Islet precursor cell (in vitro differentiated cells): ENCODE measurements at regions not wholly inside any gene's neighbourhood (a gene's known extent, or its start where the extent isn't known, plus 50 kb on each side); places are given as distances from the start of the nearest gene placed in this dataset.
"Not testable (repeated sequence)": the region's sequence is repeated elsewhere in the genome, so short reads cannot be mapped to it uniquely, and the experiment has no call there.

Source experiments
- DNase-seq: peaks from one replicate; pipeline ENCODE4 v3.0.0-alpha.2; 2018

DNA sequence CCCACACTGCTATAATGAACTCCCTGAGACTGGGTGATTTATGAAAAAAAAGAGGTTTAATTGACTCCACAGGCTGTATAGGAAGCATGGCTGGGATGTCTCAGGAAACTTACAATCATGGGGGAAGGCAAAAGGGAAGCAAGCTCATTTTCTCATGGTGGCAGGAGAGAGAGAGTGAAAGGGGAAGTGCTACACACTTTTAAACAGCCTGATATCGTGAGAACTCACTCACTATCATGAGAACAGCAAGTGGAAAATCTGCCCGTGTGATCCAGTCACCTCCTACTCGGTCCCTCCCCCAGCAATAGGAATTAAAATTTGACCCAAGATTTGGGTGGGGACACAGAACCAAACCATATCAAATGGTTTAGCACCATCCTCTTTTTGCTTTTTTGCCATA, 116.6 kb upstream of the CEP162 start:
- no peak for DNase-seq

GRCh38 chr6:84340422-84340821, 113.0 kb upstream of the CEP162 start:
- no peak for DNase-seq

- DNase-seq: no peak
Measured at GRCh38 chr6:84333842-84334241, 106.4 kb upstream of the CEP162 start.

GRCh38 chr6:84332139-84333034, 104.9 kb upstream of the CEP162 start:
- no peak for DNase-seq

DNA sequence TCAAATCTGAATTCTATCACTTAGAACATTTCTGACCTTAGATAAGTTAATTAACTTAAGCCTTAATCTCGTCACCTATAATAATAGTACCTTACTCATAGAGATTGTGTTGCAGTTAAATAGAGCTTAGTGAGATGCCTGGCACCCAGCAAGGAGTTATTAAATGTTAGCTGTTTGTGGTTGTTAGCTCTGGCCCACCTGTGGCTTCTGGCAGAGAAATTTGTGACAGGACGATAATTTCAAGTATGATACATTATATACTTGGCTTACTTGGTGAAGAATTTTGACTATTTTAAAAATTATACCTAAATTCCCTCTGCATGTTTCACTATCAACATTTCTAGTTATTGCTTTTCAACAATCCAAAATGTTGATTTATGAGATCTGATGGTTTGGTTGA, 102.9 kb upstream of the CEP162 start:
- no peak for DNase-seq

GRCh38 chr6:84329516-84329915, 102.1 kb upstream of the CEP162 start:
- DNase-seq: no peak

GRCh38 chr6:84329077-84329476, 101.6 kb upstream of the CEP162 start:
- DNase-seq: no peak

DNA sequence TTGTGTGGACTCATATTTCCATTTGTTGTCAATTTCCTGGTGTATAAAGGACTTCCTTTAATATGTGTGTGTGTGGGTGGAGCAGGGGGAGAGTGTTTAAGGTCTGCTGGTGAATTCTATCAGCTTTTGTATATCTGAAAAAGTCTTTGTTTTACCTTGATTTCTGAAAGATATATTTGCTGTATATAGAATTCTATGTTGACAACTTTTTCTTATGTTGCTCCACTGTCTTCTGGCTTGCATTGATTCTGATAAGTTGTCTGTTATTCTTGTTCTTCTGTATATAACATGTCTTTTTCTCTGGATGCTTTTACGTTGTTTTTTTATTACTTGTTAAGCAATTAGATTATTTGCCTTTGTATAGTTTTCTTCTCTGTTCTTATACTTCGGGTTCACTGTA, 90.0 kb upstream of the CEP162 start:
- DNase-seq: no peak

DNA sequence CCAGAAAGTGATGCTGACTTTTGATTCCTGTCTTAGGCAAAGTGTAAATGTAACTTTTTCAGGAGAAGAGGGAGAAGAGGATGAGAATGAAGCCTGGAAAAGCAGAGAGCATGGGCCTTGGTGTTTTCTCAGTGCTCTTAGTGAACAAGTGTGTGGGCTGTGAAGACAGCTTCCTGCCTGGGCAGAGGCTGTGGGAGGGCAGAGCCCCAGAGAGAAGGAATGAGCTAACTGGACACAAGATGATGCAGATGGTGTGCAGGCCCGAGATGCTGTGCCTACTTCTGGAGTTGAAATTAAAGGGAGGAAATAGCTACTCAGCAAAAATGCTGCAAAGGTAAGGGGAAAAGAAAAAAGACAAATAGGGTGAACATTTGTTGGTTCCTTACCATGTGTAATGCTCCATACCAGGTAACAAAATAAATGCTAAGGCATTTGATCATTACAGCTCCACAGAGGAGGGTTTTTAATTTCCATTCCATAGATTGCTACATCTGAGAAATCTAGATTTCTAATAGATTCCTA, 87.0 kb upstream of the CEP162 start:
- DNase-seq: no peak

GRCh38 chr6:84309336-84309735, 81.9 kb upstream of the CEP162 start:
- no peak for DNase-seq

GRCh38 chr6:84304881-84305280, 77.4 kb upstream of the CEP162 start:
- DNase-seq: no peak

DNA sequence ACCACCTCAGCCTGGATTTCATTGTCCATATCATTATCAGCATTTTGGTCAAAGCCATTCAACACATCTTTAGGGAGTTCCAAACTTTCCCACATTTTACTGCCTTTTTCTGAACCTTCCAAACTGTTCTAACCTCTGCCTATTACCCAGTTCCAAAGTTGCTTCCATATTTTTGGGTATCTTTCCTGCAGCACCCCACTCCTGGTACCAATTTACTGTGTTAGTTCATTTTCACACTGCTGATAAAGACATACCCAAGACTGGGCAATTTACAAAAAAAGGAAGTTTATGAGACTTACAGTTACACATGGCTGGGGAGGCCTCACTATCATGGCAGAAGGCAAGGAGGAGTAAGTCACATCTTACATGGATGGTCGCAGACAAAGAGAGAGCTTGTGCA, 63.6 kb upstream of the CEP162 start:
- not testable (repeated sequence) for DNase-seq

- no peak for DNase-seq
Measured at GRCh38 chr6:84284428-84285049, 57.1 kb upstream of the CEP162 start.

- peak; percentile 80 for DNase-seq
Measured at GRCh38 chr6:84282550-84282949, 55.1 kb upstream of the CEP162 start.

- no peak for DNase-seq
Measured at GRCh38 chr6:84280639-84281038, 53.2 kb upstream of the CEP162 start.

DNA sequence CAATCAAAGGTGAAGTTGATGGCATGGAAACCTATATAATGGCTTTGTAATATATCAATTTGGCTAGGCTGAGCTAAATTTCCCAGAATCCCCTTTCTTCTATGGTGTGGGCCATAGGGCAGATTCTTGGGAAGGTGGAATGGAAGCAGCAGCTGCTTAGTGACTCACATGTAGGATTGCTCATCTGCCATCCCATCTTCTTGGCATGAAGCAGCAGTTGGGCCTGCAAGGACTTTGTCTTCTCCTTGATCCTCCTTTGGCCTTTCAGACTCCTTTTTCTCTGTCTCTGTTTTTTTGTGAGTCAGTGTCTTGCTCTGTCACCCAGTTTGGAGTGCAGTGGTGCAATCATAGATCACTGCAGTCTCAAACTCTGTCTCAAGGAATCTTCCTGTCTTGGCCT, 52.6 kb upstream of the CEP162 start:
- no peak for DNase-seq

GRCh38 chr6:84278321-84278998, 51.0 kb upstream of the CEP162 start:
- DNase-seq: no peak
